ENCODE measurements at regions not wholly inside any gene's neighbourhood (a gene's known extent, or its start where the extent isn't known, plus 50 kb on each side); places are given as distances from the start of the nearest gene placed in this dataset.

DNA sequence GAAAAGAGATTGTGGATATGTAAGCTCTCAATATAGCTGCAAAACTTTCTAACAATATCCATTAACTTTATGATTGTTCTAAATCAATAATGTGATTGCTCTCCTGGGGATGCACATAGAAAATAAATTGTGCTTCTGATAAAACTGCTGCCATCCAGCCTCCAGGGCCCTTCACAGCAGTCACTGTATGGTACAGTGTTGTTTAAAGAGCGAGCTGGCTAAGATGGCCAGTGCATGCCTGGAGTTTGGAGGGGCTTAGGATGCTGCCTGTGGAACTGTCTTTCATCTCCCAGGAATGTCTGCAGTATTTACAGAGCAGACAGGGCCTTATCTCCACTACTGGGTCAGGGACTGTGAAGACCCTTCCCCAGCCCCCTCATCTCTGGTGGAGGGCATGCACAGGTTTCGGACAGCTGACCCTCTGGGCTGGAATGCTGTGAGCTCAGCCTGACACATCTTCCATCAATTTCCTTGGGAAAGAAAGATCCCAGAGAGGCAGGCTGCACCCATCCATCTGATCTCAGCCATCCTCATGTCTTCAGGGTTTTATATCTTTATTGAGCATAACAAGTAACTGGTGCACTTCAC, 137.0 kb downstream of the PLPP3 start:
- DNase-seq (ENCODE audit: low read depth in 1 of 2, low spot score in 1 of 2): no peak

DNA sequence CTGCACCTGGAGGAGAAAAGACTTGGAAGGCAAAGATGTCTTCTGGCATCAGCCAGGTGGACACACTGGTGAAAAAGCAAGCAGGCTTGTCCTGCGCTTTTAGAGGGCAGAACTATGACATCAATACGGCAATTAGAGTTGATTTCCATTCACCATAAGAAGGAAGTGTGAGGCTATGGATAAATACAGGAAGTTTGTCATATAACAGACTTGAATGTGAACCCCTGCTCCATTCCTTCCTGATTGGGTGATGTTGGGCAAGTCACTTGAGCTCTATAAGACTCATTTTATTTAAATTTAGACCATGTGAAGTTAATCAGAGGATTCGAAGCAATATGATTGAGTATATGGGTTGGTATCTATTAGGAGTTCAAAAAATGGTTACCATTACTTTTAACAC, 137.8 kb downstream of the PLPP3 start:
- DNase-seq (ENCODE audit: low read depth in 1 of 2, low spot score in 1 of 2): no peak

DNA sequence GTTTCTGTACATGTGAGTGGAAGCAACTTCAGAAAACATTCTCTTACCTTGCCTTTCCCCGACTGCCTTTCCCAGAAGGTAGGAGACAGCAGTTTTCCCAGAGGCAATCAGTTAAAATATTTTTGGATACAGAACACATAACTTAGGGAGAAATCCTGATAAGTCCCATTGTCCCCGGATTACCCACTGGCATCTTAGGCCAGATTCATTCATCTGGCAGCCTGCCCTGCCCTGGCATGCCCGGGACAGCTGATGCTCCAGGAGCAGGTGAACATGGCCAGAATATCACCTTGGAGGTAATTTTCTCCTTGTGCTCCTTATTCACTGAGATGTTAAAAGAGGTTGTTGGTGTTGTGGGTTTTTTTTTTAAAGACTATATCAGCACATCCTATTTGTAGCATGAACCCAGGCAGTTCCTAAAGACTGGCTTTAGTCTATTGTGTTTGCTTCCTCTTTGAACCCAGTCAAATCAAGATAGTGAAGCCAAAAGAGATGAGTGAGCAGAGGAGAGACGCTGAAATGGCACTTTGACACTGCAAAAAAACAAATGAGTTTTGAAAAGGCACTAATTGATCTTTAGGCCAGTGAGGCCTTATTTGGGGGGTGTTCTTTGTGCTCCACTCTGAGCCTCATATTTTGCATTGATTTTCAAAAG, 139.6 kb downstream of the PLPP3 start:
- DNase-seq (ENCODE audit: low read depth in 1 of 2, low spot score in 1 of 2): no peak

DNA sequence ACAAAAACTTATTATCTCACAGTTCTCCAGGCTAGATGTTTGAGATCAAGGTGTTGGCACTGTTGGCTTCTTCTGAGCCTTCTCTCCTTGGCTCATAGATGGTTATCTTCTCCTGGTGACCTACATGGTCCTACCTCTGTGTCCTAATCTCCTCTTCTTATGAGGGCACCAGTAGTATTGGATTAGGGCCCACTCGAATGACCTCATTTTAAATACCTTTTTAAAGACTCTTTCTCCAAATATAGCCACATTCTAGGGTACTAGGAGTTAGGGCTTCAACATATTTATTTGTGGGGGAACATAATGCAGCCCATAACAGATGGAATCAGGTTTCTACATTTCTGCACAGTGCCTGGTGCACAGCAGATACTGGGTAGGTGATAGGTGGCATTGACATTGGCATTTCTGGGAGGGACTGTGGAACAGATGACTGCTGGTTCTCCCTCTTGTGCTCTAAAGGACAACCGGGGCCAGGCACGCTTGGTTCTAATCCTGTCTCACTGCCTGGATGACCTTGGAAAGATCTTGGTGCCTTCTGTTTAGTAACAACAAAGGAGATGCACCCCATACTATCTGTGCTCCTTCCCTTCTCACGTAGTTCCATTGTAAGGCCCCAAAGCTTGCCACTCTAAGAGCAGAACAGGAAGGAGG, 140.3 kb downstream of the PLPP3 start:
- DNase-seq (ENCODE audit: low read depth in 1 of 2, low spot score in 1 of 2): no peak

DNA sequence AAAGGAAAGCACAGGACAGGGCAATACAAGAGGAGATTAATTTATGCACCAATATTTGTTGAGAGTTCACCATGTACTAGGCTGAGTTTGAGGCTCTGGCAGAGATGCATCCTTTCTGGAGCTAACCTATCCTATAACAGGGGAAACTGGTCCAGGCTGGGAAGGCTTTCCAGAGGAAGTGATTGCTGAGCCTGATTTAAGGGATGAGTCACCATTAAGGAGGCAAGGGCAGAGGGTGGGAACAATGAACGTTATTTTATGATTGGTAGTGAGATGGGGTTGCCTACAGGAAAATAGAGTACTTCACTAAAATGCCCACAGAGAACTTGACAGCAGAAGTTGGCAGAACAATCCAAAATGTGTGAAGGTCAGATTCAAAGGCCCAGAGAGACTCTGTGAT, 141.4 kb downstream of the PLPP3 start:
- DNase-seq (ENCODE audit: low read depth in 1 of 2, low spot score in 1 of 2): no peak

DNA sequence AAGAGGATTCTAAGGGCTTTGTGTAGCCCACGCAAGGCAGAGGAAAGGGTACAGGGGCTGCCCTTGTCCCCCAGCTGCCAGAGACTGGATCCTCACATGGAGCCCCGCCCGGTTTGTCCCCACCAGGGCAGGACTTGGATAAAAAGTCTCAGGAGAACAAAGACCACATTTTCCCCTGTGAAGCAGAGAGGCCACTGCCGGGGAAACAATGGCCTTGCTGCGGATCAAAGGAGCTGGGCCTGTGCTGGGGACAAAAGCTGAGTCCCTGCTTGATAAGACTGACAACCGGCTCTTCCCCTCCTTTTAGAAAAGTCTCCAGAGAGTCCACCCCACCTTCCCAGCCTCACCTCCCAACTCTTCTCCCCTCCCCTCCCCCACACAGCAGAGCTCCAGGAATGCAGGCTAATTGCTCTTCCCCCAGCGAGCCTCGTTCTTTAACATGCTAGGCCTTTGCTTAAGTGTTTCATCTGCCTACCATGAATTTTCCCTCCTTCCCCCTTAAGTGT, 142.4 kb downstream of the PLPP3 start:
- DNase-seq (ENCODE audit: low read depth in 1 of 2, low spot score in 1 of 2): no peak

DNA sequence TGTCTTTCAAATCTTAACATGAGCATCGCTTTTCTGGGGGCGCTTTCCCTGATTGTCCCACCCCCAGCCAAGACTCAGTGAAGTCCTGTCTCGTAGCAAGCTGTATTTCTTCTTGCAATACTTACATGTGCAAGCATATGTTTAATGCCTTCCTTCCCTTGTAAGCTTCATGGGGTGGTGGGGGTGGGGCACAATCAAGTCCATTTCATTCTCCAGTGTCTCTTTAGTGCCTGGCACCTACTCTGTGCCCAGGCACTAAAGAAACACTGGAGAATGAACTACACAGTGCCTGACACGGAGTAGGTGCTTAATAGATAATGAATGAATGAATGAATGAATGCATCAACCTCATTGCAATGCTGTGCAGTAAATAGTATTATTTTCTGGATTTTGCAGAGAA, 143.1 kb downstream of the PLPP3 start:
- no peak for DNase-seq (ENCODE audit: low read depth in 1 of 2, low spot score in 1 of 2)

DNA sequence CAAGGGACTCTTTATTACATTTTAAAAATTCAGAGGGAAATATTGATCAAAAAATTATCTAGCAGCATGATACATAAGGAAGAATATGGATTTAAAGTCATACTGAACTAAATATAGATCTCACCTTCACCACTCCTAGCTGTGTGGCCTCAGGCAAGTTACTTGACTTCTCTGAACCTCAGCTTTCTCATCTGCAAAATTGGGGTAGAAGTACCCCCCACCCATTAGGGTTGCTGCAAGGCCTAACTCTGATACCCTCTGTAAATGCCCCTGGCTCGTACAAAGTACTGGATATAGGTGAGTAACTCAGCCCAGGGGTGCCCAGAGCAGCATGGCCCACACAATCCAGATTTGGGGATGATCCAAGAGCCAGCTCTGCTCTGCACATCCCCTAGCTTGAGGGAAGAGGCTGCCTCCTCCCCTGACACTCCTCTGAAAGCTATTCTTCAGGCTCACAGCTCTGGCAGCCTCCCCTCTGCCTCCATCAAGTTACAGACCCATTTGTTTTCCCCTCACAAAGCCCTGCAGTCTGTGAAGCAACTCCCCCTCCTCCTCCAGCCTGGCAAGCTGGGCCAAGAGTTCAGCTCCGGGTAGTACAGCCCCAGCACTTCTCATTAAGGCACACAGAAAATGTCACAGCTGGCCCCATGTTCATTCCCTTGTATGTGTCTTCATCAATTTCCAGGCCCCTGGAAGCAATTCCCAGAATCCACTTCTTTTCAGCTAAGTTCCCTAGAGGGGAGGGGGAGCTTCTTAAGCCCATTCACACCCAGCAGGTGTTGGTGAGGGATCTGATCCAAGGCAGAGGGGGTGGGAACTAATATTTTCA, 143.7 kb downstream of the PLPP3 start:
- DNase-seq (ENCODE audit: low read depth in 1 of 2, low spot score in 1 of 2): no peak

DNA sequence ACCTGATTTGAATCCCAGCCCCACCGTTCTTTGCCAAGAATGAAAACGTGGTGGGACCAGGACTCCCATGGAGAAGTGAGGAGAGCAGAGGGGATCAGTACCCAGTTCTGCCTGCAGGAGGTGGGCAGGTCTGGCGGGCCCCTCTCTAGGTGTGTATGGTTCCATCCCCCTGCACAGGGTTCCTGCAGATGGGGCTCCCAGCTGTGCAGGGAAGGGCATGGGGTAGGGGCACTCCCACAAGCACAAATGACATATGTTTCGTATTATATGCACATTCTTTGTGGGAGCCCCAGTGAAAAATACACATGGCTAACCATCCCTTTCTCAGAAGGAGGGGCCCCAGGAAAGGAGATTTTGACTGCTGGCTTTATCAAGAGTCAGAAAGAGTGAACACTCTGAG, 144.6 kb downstream of the PLPP3 start:
- DNase-seq (ENCODE audit: low read depth in 1 of 2, low spot score in 1 of 2): no peak

DNA sequence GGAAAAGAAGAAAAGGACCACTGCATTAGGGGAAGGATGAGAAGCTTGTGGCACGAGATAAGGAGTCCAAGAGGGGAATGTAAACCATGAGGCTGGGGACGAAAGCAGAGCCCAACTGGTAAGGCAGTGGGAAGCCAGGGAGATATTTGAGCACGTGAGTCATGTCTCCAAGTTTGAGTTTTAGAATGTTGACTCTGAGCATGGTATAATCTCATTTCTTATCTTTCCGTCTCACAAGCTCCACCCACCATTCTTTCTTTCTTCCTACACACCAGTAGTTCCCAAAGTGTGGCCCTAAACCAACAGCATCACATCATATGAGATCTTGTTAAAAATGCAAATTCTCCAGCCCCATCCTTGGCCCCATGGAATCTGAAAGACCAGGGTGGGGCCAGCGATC, 145.3 kb downstream of the PLPP3 start:
- DNase-seq (ENCODE audit: low read depth in 1 of 2, low spot score in 1 of 2): no peak

DNA sequence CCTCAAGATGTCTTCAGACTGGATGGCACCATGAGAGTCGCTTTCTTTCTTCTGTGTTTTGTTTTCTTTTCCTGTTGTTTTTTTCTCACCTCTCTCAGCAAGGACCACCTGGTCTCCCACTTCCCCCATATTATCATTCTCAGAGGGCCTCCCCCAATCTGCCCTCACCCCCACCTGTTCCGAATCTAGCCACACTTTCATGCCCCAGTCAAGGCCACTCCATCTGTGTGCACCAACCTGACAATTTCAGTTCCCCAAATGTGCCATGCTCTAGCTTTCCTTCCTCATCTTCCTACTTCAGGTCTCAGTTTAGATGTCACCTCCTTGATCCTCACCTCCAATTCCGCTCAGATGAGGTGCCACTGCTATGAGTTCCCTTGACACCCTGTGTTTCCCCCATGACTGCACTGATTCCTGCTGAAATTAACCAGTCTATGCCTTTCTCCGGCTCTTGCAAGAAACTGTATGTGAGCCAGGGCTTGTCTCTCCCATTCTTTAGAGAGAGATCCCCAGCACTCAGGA, 146.2 kb downstream of the PLPP3 start:
- no peak for DNase-seq (ENCODE audit: low read depth in 1 of 2, low spot score in 1 of 2)

DNA sequence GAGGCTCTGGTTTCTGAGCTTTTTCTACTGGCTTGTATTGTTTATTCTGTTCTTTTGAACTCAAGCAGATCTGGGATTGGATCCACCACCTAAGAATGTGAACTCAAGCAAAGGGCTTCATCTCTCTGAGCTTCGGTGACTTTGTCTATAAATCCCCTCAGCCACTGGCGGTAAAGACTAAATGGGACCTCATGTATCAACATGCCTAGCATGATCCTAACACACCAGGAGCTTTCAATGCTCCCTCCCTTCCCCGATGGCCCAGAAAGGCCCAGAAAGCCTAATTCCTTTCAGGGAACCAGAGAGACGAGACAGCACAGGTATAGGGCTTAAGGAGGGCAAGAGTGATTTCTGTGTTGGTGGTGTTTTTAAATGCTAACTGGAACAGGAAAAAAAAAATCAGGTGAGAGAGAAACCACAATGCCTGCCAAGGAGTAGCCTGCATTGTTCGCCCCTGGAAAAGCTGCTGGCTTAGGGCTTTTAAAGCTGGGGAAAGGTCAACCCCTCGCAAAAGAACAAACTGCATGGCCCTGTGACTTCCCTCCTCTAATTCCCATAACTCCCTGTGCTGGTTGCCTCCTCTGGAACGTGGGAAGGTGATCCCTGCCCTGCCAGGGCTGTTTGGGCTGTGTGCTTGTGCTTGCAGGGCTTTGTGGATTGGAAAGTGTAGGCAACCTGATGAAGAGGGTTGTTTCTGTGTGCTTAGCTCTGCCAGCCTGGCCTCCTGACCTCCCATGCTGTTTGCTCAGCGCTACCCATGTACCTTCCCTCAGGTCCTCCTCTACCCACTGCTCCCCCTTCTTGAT, 147.0 kb downstream of the PLPP3 start:
- no peak for DNase-seq (ENCODE audit: low read depth in 1 of 2, low spot score in 1 of 2)

DNA sequence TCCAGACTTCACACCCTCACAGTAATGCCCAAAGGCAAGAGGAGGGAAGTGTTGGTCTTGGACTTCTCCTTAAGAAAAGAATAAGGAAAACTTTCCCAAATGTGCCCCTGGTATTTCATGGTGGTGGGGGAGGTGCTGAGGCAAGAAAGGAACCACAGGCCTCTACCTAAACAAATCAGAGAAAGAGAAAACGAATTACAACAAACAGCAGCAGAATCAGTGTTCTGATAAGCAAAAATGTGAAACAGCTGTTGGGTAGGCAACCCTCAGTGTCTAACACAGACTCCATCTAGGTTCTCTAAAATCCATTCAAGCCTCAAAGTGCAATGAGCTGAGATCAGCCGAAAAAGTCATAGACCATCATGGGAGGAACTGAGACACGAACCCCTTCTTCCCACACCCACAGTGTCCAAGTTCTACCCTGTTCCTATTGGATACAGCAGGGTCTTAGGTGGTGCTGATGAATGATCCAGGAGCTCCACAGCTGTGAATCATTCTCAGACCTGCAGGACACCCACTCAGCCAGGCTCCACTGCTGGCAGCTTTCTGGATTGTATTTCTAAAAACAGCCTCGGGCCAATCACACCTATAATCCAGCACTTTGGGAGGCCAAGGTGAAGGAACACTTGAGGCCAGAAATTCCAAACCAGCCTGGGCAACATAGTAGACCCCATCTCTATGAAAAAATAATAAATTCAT, 149.1 kb downstream of the PLPP3 start:
- no peak for DNase-seq (ENCODE audit: low read depth in 1 of 2, low spot score in 1 of 2)

DNA sequence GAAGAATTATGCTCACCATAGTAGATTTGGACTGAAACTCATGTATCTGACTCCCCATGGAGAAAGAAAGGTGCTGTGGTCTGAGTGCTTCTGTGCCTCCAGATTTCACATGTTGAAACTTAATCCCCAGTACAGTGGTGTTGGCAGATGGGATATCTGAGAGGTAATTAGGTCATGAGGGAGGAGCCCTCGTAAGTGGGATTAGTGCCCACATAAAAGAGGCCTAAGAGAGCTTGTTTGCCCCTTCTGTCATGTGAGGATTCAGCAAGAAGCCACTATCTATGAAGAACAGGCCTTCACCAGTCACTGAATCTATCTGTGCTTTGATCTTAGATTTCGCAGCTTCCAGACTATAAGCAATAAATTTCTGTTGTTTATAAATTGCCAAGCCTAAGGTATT, 150.1 kb downstream of the PLPP3 start:
- DNase-seq (ENCODE audit: low read depth in 1 of 2, low spot score in 1 of 2): no peak

DNA sequence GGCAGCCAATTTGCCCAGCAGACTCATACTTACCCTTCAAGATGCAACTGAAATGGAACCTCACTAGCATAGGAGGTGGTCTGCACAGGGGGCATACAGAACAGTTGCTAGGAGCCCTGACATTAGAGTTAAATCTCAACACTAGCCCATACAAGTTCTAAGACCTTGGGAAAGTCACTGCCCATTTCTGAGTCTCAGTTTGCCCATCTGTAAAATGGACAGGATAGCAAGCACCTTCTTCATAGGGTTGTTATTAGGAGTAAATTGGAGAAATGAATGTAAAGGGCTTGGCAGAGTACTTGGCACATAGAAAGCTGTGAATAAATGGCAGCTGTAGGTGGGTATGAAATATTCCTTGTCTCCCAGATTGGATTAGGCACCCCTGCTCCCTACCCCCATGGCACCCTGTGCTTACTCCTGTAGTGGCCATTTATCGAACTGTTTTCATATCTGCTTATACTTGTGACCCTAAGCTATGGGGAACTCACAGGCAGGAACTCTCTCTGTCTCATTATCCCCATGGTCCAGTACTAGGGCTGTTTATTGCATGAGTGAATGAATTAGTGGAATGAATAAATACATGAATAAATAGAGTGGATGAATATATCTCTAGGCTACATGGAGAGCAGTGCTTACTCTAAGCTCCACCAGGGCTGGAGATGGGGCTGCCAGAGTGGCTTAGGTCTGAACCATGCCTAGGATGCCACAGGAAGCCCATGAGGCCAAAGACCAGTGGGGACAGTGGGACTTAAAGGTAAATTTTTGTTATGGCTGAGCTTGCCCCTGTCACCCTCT, 152.6 kb downstream of the PLPP3 start:
- no peak for DNase-seq (ENCODE audit: low read depth in 1 of 2, low spot score in 1 of 2)

DNA sequence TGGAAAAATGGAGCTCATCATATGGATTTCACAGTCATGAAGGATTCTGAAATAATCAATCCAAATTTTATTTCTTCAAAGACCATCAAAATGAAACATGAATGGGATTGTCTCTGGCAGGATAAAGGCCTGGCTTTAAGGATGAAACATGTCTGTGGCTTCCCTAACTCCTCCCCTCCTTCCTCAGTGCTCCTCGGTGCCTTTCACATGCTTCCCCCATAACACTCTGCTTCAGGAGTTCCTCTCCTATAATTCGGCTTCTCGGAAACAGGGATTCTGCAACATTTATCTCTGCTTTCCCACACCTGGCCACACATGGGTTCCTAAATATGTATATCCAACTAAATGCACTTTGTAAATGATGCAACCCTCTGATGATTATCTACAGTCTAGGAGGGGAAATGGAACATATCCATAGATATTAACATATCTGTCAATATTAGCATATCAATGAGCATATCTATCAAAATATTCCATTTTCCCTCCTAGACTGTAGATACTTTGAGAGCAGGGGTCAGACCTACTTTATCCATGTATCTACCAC, 153.8 kb downstream of the PLPP3 start:
- no peak for DNase-seq (ENCODE audit: low read depth in 1 of 2, low spot score in 1 of 2)

DNA sequence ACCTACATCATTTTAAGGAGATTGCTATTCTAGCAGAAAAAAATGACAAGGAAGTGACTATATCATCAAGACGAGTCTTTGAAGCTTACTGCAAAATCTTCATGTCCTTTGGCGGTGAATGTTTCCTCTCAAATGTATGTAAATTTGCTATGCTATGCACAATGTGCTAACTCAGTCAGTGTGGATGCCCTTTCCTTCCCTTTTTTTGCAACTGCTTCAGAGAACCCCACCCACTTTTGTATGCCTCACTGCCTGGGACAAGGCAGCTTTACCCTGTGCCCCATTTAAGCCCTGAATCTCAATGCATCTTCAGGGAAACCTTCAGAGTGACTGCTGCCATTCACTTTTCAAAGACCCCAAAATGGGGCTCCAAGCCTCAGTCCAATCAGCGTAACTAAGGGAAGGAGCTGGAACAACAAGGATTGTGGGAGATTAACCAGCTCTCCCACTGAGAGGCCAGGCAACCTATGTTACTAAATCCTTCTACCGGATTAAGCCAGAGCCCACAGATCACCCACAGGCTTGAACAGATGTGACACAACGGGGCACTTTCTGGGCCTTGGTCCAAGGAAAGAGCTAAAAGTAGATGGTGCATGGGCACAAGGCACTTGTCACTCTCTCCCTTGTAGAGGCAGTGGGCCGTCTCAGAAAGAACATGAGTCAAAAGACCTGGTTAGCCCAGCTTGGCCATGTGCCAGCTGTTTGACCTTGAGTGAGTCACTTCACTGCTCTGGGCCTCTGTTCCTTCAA, 154.4 kb downstream of the PLPP3 start:
- DNase-seq (ENCODE audit: low read depth in 1 of 2, low spot score in 1 of 2): no peak

DNA sequence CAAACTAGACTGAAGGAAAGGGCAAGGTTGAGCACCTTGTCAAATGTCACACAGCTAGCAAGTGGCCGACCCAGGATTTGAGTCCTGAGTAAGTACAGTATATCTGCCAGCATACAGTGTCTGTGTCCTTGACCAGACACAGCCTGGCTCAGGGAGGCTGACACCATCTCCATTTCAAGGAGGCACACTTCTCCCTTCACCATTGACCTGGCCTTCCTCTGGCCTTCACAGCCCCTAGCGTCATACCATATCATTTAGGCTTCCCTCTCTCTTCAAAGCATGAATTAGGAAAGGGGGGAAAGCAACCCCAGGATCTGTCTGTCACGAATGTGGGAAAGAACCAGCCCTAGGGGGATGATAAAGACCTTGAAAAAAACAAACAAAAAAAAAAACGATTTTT, 155.6 kb downstream of the PLPP3 start:
- no peak for DNase-seq (ENCODE audit: low read depth in 1 of 2, low spot score in 1 of 2)

Measured in stimulated activated CD4-positive, alpha-beta T cell treated with anti-CD3 and anti-CD28 coated beads, Interleukin-15, amount 100 ng/mL, for 1 hour (primary cell).